Thyroid gland (tissue), 4 donors: ENCODE measurements at regions not wholly inside any gene's neighbourhood (a gene's known extent, or its start where the extent isn't known, plus 50 kb on each side); places are given as distances from the start of the nearest gene placed in this dataset.

Experiments used
- DNase-seq, 2 donors: peaks; one replicate each; pipeline ENCODE4 v3.0.0-alpha.2; 2019
- H3K27ac ChIP-seq, 3 donors: fragments of 200-600 bp; sonication (generic); 1 replicate in 2 of 3; 2 replicates in 1 of 3; pipeline ENCODE4 v1.5.1; 2016 to 2019; ENCODE audit warnings: mild to moderate bottlenecking in 1 of 3, moderate library complexity in 1 of 3
- H3K27me3 ChIP-seq: fragments of 200-600 bp; sonication (generic); one replicate; pipeline ENCODE4 v1.5.1; 2019
- H3K36me3 ChIP-seq, 2 donors: fragments of 200-600 bp; sonication (generic); one replicate each; pipeline ENCODE4 v1.5.1; 2016 to 2019
- H3K4me1 ChIP-seq, 2 donors: fragments of 200-600 bp; sonication (generic); one replicate each; pipeline ENCODE4 v1.5.1; 2017 to 2019
- H3K4me3 ChIP-seq, 3 donors: fragments of 200-600 bp; sonication (generic); replicated peaks in 1 of 3; 1 replicate in 2 of 3; 2 replicates in 1 of 3; pipeline ENCODE4 v1.5.1; 2016; ENCODE audit warnings: mild to moderate bottlenecking in 1 of 3
- H3K9me3 ChIP-seq: fragments of 200-600 bp; sonication (generic); one replicate; pipeline ENCODE4 v1.5.1; 2017
- POLR2A ChIP-seq, 2 donors: fragments of 450-650 bp; IDR thresholded peaks; one replicate each; pipeline ENCODE4 v1.6.1; 2017; ENCODE audit warnings: antibody characterized with exemption in 2 of 2, mild to moderate bottlenecking in 2 of 2, moderate library complexity in 1 of 2
- WGBS, 2 donors: methylation state at CpG; one replicate each; pipeline ENCODE4 v1.1.5; 2017; 5-methylcytosine and 5-hydroxymethylcytosine counted together
- intact Hi-C: fragments of 100-400 bp; cut with DNase I; formaldehyde crosslinking; loops from one replicate; pipeline ENCODE4 v1.15.1; 2023
- TF ChIP-seq, protein P1 (sequence below), 6 experiments: fragments of 200-600 bp in 3 of 6; fragments of 450-650 bp in 3 of 6; sonication (generic) in 3 of 6; IDR thresholded peaks; one replicate each; pipeline ENCODE4 v1.5.1; 2016 to 2019; ENCODE audit warnings: antibody characterized with exemption in 6 of 6, mild to moderate bottlenecking in 2 of 6, inconsistent platforms in 1 of 6, moderate library complexity in 1 of 6

- H3K9me3 ChIP-seq, result no peaks in the 10 kb centered on the region
- no peak for DNase-seq
- no peaks in the 10 kb centered on the region for H3K4me1 ChIP-seq
- intact Hi-C loops, result no loop called here
- H3K27ac ChIP-seq, result no peak overlapping the region
- H3K36me3 ChIP-seq, result no peaks in the 10 kb centered on the region
- no peak for TF ChIP-seq POLR2A (IDR thresholded peaks at IDR 0.05)
- TF ChIP-seq, protein P1, sequence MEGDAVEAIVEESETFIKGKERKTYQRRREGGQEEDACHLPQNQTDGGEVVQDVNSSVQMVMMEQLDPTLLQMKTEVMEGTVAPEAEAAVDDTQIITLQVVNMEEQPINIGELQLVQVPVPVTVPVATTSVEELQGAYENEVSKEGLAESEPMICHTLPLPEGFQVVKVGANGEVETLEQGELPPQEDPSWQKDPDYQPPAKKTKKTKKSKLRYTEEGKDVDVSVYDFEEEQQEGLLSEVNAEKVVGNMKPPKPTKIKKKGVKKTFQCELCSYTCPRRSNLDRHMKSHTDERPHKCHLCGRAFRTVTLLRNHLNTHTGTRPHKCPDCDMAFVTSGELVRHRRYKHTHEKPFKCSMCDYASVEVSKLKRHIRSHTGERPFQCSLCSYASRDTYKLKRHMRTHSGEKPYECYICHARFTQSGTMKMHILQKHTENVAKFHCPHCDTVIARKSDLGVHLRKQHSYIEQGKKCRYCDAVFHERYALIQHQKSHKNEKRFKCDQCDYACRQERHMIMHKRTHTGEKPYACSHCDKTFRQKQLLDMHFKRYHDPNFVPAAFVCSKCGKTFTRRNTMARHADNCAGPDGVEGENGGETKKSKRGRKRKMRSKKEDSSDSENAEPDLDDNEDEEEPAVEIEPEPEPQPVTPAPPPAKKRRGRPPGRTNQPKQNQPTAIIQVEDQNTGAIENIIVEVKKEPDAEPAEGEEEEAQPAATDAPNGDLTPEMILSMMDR (IDR thresholded peaks at IDR 0.05), result no peak
- H3K4me3 ChIP-seq, result no peak overlapping the region
- H3K27me3 ChIP-seq, result no peaks in the 10 kb centered on the region
Measured at GRCh38 chr15:48049736-48050135, 71.1 kb upstream of the SLC24A5 start.

GRCh38 chr15:48052946-48053345, 67.8 kb upstream of the SLC24A5 start:
- no peaks in the 10 kb centered on the region for H3K36me3 ChIP-seq
- intact Hi-C loops, result no loop called here
- no peak overlapping the region for H3K4me3 ChIP-seq
- no peaks in the 10 kb centered on the region for H3K27me3 ChIP-seq
- TF ChIP-seq POLR2A (IDR thresholded peaks at IDR 0.05), result no peak
- TF ChIP-seq, protein P1 (IDR thresholded peaks at IDR 0.05), result no peak
- DNase-seq, result no peak
- no peaks in the 10 kb centered on the region for H3K4me1 ChIP-seq
- WGBS, 2 donors, result 71 to 84% methylated on average over 2 of the region's 2 CpGs
- H3K9me3 ChIP-seq, result no peaks in the 10 kb centered on the region
- no peak overlapping the region for H3K27ac ChIP-seq

DNA sequence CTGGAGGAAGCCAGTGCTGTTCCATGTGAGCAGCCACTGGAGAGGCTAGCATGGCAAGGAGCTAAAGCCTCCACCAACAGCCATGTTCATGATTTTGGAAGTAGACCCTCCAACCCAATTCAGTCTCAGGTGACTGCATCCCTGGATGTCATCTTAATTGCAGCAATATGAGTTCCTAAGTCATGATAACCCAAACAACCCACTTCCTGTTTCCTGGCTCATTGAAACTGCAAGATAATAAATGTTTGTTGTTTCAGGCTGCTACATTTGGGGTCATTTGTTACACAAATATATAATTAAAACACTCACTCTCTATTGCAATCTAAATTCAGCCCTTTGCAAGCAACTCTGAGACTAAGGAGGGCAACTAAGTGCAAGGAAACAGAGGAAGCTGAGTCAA, 62.4 kb upstream of the SLC24A5 start:
- no peak for TF ChIP-seq POLR2A (IDR thresholded peaks at IDR 0.05)
- TF ChIP-seq, protein P1 (IDR thresholded peaks at IDR 0.05), result no peak
- Histone ChIP-seq H3K4me3 (no peak overlapping the region), H3K27ac (no peak overlapping the region), H3K9me3 (no peaks in the 10 kb centered on the region), H3K4me1 (peaks cover 0 to 19% of the 10 kb centered on the region in 2 donors), H3K27me3 (no peaks in the 10 kb centered on the region), H3K36me3 (no peaks in the 10 kb centered on the region)
- DNase-seq, result no peak
- intact Hi-C loops, result no loop called here

DNA sequence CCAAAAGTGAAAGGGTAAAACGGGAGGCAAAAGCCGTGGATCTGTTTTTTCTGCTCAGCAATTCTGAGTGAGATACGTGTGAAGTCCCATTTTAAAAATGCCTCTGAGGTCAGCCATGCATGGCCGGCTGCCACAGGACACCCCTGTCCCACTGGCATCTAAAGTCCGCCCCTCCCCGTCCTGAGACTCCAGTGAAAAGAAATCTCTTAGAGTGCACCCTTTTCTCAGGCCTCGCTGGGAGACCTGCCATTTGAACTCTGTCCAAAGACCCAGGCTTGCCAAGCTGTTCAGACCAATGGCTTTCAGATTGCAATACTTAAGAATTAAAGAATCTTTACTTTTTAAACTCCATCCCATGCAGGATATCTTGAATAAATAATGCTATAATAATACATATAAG, 61.0 kb upstream of the SLC24A5 start:
- Histone ChIP-seq H3K9me3 (no peaks in the 10 kb centered on the region), H3K4me3 (no peak overlapping the region), H3K36me3 (no peaks in the 10 kb centered on the region), H3K27me3 (no peaks in the 10 kb centered on the region), H3K27ac (no peak overlapping the region), H3K4me1 (peaks cover 0 to 19% of the 10 kb centered on the region in 2 donors)
- WGBS, 2 donors, result 13 to 28% methylated on average over 7 of the region's 7 CpGs
- DNase-seq, result peak; percentile 82 to 88
- TF ChIP-seq, protein P1 (IDR thresholded peaks at IDR 0.05), result no peak
- TF ChIP-seq POLR2A (IDR thresholded peaks at IDR 0.05), result no peak
- intact Hi-C loops, result no loop called here

GRCh38 chr15:48060396-48060795, 60.4 kb upstream of the SLC24A5 start:
- DNase-seq, result no peak
- Histone ChIP-seq H3K27ac (no peak overlapping the region), H3K9me3 (no peaks in the 10 kb centered on the region), H3K27me3 (no peaks in the 10 kb centered on the region), H3K4me1 (peaks cover 0 to 19% of the 10 kb centered on the region in 2 donors), H3K4me3 (no peak overlapping the region), H3K36me3 (no peaks in the 10 kb centered on the region)
- WGBS, 2 donors, result 83 to 94% methylated on average over 1 of the region's 1 CpG
- TF ChIP-seq POLR2A (IDR thresholded peaks at IDR 0.05), result no peak
- intact Hi-C loops, result no loop called here

GRCh38 chr15:48061605-48062004, 59.2 kb upstream of the SLC24A5 start:
- DNase-seq, result no peak
- no peaks in the 10 kb centered on the region for H3K9me3 ChIP-seq
- peaks cover 0 to 19% of the 10 kb centered on the region in 2 donors for H3K4me1 ChIP-seq
- H3K27me3 ChIP-seq, result no peaks in the 10 kb centered on the region
- no peaks in the 10 kb centered on the region for H3K36me3 ChIP-seq
- no peak overlapping the region for H3K4me3 ChIP-seq
- intact Hi-C loops, result no loop called here
- WGBS, 2 donors, result 91 to 95% methylated on average over 6 of the region's 6 CpGs
- H3K27ac ChIP-seq, result no peak overlapping the region
- TF ChIP-seq, protein P1 (IDR thresholded peaks at IDR 0.05), result no peak
- TF ChIP-seq POLR2A (IDR thresholded peaks at IDR 0.05), result no peak
